Activated T-cell treated with anti-CD3 and anti-CD28 coated beads, Interleukin-2, amount 50 U/mL, for 72 hours (primary cell): ENCODE measurements at regions not wholly inside any gene's neighbourhood (a gene's known extent, or its start where the extent isn't known, plus 50 kb on each side); places are given as distances from the start of the nearest gene placed in this dataset.
"Not testable (repeated sequence)": the region's sequence is repeated elsewhere in the genome, so short reads cannot be mapped to it uniquely, and the experiment has no call there.

ENCODE experiments used
- ATAC-seq, 2 donors: fragments of 150-1000 bp; cut with Tn5 transposase; replicated peaks in 1 of 2; 2 replicates each; pipeline ENCODE4 v1.10.0; 2021; ENCODE audit warnings: moderate library complexity in 2 of 2, mild to moderate bottlenecking in 1 of 2
- DNase-seq, 2 donors: peaks; one replicate each; pipeline ENCODE4 v3.0.0; 2021 to 2022; ENCODE audit warnings: mixed read lengths in 1 of 2
- H3K27ac Mint-ChIP-seq: one replicate; pipeline ENCODE4 v1.8.0; 2022; ENCODE audit warnings: mild to moderate bottlenecking, moderate library complexity, mixed read lengths
- H3K27me3 Mint-ChIP-seq: one replicate; pipeline ENCODE4 v1.8.0; 2022; ENCODE audit warnings: low read depth, mixed read lengths
- H3K36me3 Mint-ChIP-seq, 2 donors: one replicate each; pipeline ENCODE4 v1.8.0; 2022; ENCODE audit warnings: mixed read lengths in 2 of 2, mild to moderate bottlenecking in 1 of 2; ENCODE audit not compliant: insufficient read depth in 2 of 2
- H3K4me1 Mint-ChIP-seq: one replicate; pipeline ENCODE4 v1.8.0; 2022; ENCODE audit warnings: low read depth, mixed read lengths
- H3K4me3 Mint-ChIP-seq, 2 donors: one replicate each; pipeline ENCODE4 v1.8.0; 2022; ENCODE audit warnings: mild to moderate bottlenecking in 2 of 2, mixed read lengths in 2 of 2, moderate library complexity in 2 of 2
- H3K9me3 Mint-ChIP-seq, 2 donors: one replicate each; pipeline ENCODE4 v1.8.0; 2022; ENCODE audit warnings: mixed read lengths in 2 of 2

DNA sequence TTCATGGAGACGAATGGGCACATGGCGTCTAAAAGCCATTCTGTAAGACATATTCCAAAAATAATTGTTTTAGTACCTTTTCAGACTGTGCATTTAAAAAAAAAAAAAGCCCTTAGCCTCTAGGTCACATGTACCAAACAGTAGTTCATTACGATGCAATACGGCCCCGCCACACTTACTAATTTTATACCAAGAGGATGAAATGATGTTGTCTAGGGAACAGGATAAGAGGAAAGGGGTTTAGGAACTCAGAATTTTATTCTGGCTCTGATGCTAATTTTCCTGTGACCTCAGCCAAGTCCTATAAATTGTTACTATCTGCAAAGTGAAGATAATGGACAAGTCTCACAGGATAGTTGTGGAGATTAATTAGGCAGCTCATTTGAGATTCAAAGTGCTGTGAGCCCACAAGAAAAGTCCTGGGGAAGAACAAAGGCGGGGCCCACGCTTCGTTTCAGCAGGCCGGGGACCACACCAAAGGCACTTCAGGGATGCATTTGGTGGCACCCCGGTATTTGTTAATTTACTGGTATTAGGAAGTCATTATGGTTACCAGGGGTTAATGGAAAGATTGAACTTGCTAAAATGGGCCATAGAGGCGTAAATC lies 511.1 kb downstream of the IRS2 start:
- no peak for DNase-seq
- H3K4me3 Mint-ChIP-seq = no peak overlapping the region
- H3K27me3 Mint-ChIP-seq = peaks cover 8% of the 10 kb centered on the region
- no peak for ATAC-seq
- no peaks in the 10 kb centered on the region for H3K36me3 Mint-ChIP-seq
- H3K9me3 Mint-ChIP-seq = no peaks in the 10 kb centered on the region
- H3K4me1 Mint-ChIP-seq = no peaks in the 10 kb centered on the region
- no peak overlapping the region for H3K27ac Mint-ChIP-seq

DNA sequence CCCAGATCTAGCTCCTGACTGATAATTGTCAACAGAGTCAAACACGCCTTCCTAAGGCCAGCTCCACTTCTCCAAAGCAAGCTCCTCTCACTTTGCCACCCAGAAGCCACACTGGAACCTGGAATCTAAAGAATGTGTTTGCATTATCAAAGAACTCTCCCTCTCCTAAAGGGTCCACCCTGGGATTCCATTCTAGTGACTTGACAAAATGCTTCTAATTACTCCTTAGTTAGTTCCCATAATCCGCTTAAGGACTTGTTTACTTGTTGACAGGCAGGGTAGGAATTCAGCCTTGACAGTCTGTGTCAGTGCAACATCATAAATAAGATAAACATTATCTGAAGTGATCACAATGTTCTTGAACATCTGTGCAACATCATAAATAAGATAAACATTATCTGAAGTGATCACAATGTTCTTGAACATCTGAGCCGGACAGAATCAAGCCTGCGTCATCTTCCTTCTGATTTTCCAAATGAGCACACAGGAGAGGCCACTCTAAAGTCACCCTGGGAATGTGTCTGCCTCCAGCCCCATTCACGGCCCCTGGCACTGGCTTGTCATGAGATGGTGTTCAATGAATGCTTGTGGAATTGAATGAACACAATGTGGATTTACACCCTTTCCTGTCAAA lies 512.1 kb downstream of the IRS2 start:
- no peak for DNase-seq
- H3K27me3 Mint-ChIP-seq = peaks cover 10% of the 10 kb centered on the region

DNA sequence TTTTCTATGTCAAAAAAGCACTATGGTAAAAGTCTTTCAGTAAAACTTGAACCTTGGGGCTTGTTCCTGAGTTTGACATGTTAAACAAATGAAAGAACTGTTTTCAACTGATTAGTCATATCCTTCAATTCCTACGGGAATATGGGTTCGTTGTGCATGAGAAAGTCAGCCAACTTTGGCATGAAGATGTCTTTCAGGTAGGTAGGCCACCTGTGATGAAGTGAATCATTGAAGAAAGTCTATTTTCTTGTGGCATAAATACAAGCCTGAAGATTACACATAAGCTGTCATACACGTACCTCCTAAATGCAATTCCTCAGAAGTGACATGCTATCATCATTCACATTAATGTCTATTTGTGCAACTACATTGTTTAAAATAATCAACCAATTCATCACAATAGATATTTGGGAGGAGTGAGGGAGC lies 513.0 kb downstream of the IRS2 start:
- no peak overlapping the region for H3K4me3 Mint-ChIP-seq
- no peak overlapping the region for H3K27ac Mint-ChIP-seq
- ATAC-seq (no peak), DNase-seq (no peak)
- H3K4me1 Mint-ChIP-seq = no peaks in the 10 kb centered on the region
- peaks cover 14% of the 10 kb centered on the region for H3K27me3 Mint-ChIP-seq
- H3K36me3 Mint-ChIP-seq = no peaks in the 10 kb centered on the region
- H3K9me3 Mint-ChIP-seq = no peaks in the 10 kb centered on the region

More for the DNA sequence above, 512.1 kb downstream of the IRS2 start:
- Mint-ChIP-seq H3K36me3 (no peaks in the 10 kb centered on the region), H3K4me3 (no peak overlapping the region), H3K27ac (no peak overlapping the region), H3K4me1 (no peaks in the 10 kb centered on the region), H3K9me3 (no peaks in the 10 kb centered on the region)
- no peak for ATAC-seq

DNA sequence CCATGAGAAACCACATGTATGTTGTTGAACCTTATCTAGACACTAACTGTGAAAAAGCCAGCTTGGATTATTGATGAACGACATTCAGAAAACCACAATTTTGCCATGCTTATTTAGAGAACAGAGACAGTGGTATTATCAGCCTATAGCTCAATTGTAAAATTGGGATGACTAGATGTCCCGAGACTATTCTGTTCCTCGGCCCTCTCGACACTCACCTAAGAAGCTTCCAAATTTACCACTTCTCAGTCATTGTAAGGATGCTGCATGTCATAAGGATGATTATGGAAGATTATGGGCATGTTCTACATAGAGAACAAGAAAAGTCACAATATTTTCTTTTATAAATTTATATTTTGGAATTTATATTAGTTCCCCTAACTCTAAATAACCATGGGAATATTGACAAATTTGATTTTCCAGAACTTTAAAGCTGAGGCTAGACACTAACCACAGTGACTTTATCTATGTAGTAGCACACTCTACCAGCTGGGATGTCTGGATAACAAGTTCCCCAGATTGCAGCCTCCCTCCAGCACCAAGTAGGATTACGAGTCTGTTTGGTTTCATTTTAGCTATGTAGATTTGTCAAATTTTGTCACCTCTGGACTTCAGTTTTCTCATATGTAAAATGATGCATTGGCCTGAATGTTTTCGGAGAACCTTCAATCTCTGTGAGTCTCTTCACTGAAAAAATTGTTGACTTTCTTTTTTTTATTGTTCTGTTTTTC lies 513.6 kb downstream of the IRS2 start:
- H3K27me3 Mint-ChIP-seq = peaks cover 14% of the 10 kb centered on the region
- no peak for ATAC-seq
- no peak for DNase-seq
- no peak overlapping the region for H3K27ac Mint-ChIP-seq
- no peaks in the 10 kb centered on the region for H3K36me3 Mint-ChIP-seq
- no peaks in the 10 kb centered on the region for H3K9me3 Mint-ChIP-seq
- H3K4me3 Mint-ChIP-seq = no peak overlapping the region
- H3K4me1 Mint-ChIP-seq = no peaks in the 10 kb centered on the region

DNA sequence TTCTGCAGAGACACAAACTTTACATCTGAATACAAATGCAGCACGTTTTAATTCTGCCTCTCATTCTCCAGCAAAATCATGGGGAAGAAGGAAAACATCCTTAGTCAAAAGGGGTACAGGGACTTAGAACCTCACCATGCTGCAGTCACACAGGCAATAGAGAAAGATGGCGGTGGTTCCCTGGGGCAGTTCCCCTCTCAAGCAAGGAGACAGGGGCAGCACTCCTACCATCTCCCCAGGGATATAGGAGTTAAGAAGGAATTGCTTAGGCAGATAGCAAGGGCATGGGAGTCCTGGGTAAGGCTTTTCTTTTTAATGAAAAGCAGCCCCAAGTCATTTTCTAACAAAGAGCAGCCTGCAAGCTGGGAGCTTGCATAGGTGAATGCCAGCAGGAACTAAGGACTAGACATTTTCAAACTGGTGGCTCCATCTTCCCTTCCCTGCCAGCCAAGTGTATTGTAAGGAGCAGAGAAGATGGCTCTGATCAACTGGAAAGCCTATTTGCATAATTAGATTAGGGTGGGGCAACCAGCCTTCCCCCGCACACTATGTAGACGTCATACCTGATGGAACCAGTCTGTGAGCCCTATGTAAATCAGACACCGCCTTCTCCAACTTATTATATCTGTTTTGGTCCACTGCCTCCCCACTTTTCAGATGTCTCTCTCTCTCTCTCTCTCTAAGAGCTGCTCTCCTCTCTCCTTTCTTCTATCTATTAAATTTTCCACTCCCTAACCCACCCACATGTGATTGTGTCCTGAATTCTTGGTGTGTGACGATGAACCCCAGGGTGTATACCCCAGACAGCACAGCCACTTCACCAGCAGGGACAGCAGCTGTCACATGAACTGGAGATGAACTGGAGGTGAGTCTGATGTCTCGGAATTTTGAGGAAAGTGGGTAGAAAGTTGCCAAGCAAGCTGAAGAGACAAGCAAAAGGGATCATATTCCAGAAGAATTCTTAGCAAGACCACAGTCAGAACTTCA lies 514.5 kb downstream of the IRS2 start:
- Mint-ChIP-seq H3K27ac (no peak overlapping the region), H3K4me3 (no peak overlapping the region), H3K36me3 (no peaks in the 10 kb centered on the region), H3K4me1 (no peaks in the 10 kb centered on the region), H3K9me3 (no peaks in the 10 kb centered on the region), H3K27me3 (peaks cover 14% of the 10 kb centered on the region)
- ATAC-seq = no peak
- no peak for DNase-seq

DNA sequence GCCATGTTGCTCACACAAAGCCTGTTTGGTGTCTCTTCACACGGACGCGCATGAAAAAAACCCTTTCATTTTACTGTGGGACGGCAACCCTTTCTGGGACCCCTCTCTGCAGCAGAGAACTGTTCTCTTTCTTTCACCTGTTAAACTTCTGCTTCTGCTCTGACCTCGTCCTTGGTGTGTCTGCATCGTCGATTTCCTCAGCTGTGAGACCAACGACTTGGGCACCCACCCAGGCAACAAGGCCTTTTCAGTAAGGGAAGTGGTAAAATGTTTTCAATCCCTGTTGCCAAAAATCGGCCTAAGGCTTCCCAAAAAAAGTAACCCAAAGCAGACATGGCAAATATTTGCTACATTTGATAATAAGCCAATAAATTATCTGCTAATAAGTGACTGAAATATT lies 515.3 kb downstream of the IRS2 start:
- Mint-ChIP-seq H3K4me3 (no peak overlapping the region), H3K27me3 (peaks cover 20% of the 10 kb centered on the region), H3K27ac (no peak overlapping the region), H3K36me3 (no peaks in the 10 kb centered on the region), H3K9me3 (no peaks in the 10 kb centered on the region), H3K4me1 (no peaks in the 10 kb centered on the region)
- ATAC-seq (no peak), DNase-seq (no peak)

DNA sequence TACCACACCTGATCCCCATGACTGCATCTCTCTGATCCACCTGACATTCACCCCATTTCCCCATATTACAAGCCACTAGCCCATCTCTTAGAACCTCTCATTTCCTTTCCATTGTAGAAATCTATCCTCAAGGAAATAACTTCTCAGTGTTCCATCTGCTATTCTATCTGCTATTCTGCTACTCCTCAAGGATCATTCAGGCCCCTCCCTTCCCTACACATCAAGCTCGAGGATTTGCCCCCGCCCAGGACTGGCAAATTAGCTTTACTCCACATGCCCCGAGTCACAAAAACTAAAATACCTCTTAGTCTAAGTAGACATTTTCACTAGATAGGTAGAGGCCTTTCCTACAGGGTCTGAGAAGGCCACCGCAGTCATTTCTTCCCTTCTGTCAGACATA lies 517.0 kb downstream of the IRS2 start:
- H3K4me3 Mint-ChIP-seq, H3K36me3 Mint-ChIP-seq, H3K4me1 Mint-ChIP-seq, DNase-seq, H3K9me3 Mint-ChIP-seq, H3K27ac Mint-ChIP-seq, ATAC-seq: not testable (repeated sequence)
- peaks cover 16% of the 10 kb centered on the region for H3K27me3 Mint-ChIP-seq

DNA sequence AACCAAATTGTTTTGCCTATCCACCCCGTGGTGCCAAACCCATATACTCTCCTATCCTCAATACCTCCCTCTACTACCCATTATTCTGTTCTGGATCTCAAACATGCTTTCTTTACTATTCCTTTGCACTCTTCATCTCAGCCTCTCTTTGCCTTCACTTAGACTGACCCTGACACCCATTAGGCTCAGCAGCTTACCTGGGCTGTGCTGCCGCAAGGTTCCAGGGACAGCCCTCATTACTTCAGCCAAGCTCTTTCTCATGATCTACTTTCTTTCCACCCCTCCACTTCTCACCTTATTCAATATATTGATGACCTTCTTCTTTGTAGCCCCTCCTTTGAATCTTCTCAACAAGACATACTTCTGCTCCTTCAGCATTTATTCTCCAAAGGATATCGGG lies 517.9 kb downstream of the IRS2 start:
- peaks cover 13% of the 10 kb centered on the region for H3K27me3 Mint-ChIP-seq
- H3K36me3 Mint-ChIP-seq, H3K4me3 Mint-ChIP-seq, H3K9me3 Mint-ChIP-seq, H3K27ac Mint-ChIP-seq, H3K4me1 Mint-ChIP-seq, DNase-seq, ATAC-seq: not testable (repeated sequence)

DNA sequence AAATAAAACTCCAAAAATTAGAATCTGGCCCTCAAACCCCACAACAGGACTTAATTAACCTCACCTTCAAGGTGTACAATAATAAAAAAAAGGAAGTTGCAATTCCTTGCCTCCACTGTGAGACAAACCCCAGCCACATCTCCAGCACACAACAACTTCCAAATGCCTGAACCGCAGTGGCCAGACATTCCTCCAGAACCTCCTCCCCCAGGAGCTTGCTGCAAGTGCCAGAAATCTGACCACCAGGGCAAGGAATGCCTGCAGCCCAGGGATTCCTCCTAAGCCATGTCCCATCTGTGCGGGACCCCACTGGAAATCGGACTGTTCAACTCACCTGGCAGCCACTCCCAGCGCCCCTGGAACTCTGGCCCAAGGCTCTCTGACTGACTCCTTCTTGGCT lies 519.0 kb downstream of the IRS2 start:
- not testable (repeated sequence) for ATAC-seq, H3K9me3 Mint-ChIP-seq, H3K4me3 Mint-ChIP-seq, DNase-seq, H3K36me3 Mint-ChIP-seq, H3K27ac Mint-ChIP-seq, H3K4me1 Mint-ChIP-seq
- H3K27me3 Mint-ChIP-seq = peaks cover 13% of the 10 kb centered on the region

DNA sequence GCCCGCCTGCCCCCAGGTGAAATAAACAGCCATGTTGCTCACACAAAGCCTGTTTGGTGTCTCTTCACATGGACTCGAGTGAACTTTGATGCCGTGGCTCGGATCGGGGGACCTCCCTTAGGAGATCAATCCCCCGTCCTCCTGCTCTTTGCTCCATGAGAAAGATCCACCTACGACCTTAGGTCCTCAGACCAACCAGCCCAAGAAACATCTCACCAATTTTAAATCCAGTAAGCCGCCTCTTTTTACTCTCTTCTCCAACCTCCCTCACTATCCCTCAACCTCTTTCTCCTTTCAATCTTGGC lies 521.0 kb downstream of the IRS2 start:
- not testable (repeated sequence) for H3K36me3 Mint-ChIP-seq, H3K9me3 Mint-ChIP-seq, H3K4me1 Mint-ChIP-seq, ATAC-seq, H3K4me3 Mint-ChIP-seq, H3K27ac Mint-ChIP-seq, DNase-seq
- peaks cover 13% of the 10 kb centered on the region for H3K27me3 Mint-ChIP-seq

DNA sequence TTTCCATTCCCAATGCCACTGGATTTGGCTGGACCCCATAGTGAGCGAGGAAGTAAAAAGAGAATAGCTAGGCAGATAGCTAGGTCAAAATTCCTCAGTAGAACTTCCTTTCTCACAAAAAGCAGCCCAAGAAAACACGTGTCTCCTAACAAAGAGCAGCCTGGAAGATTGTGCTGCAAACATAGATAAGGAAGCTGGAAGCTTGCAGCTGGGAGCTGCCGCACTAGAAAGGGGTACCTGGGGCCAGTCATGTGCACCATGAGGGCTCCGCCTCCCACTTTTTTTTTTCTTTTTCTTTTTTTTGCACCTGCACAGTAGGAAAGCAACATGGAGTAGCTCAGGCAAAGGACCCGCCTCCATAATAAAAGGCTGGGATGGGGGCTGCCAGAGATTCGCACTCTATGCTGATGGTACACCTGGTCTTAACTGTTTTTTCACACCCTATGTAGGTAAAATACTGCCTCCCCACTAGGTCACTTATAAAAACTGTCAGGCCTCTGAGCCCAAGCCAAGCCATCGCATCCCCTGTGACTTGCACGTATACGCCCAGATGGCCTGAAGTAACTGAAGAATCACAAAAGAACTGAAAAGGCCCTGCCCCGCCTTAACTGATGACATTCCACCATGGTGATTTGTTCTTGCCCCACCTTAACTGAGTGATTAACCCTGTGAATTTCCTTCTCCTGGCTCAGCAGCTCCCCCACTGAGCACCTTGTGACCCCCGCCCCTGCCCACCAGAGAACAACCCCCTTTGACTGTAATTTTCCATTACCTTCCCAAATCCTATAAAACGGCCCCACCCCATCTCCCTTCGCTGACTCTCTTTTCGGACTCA lies 521.6 kb downstream of the IRS2 start:
- H3K9me3 Mint-ChIP-seq, DNase-seq, ATAC-seq, H3K27ac Mint-ChIP-seq, H3K4me3 Mint-ChIP-seq, H3K36me3 Mint-ChIP-seq, H3K4me1 Mint-ChIP-seq: not testable (repeated sequence)
- peaks cover 13% of the 10 kb centered on the region for H3K27me3 Mint-ChIP-seq

DNA sequence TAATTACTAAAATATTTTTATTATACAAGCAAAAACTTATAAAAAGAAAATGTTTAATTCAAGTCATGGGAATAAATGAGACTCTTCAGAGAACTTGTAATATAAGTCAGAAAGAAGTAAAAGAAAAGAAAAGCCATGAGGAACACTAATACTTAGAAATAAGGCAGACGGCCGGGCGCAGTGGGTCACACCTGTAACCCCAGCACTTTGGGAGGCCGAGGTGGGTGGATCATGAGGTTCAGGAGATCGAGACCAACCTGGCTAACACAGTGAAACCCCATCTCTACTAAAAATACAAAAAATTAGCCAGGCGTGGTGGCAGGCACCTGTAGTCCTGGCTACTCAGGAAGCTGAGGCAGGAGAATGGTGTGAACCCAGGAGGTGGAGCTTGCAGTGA lies 528.6 kb downstream of the IRS2 start:
- ATAC-seq, H3K4me3 Mint-ChIP-seq, DNase-seq, H3K27ac Mint-ChIP-seq, H3K4me1 Mint-ChIP-seq, H3K9me3 Mint-ChIP-seq, H3K27me3 Mint-ChIP-seq, H3K36me3 Mint-ChIP-seq: not testable (repeated sequence)
